DMS 273 treated with DMSO at 0.1 percent for 48 hours (cell line): ENCODE measurements at regions not wholly inside any gene's neighbourhood (a gene's known extent, or its start where the extent isn't known, plus 50 kb on each side); places are given as distances from the start of the nearest gene placed in this dataset.

Experiments used
- DNase-seq: peaks from one replicate; lab custom pipeline; 2025; lab: John Stamatoyannopoulos, UW

GRCh38 chr10:58996866-58997265 is 179.6 kb upstream of the PHYHIPL start:
- no peak for DNase-seq

GRCh38 chr10:58998924-58999713 is 177.3 kb upstream of the PHYHIPL start:
- no peak for DNase-seq

GRCh38 chr10:59000162-59000825 is 176.1 kb upstream of the PHYHIPL start:
- no peak for DNase-seq

GRCh38 chr10:59002011-59002410 is 174.4 kb upstream of the PHYHIPL start:
- no peak for DNase-seq

- no peak for DNase-seq
These were observed 173.2 kb upstream of the PHYHIPL start for GRCh38 chr10:59003203-59003602.

GRCh38 chr10:59004392-59004791 is 172.1 kb upstream of the PHYHIPL start:
- DNase-seq: no peak

GRCh38 chr10:59006511-59007306 is 169.7 kb upstream of the PHYHIPL start:
- DNase-seq: no peak

- DNase-seq: no peak
These were observed 169.0 kb upstream of the PHYHIPL start for GRCh38 chr10:59007307-59008025.

GRCh38 chr10:59008452-59008851 is 168.0 kb upstream of the PHYHIPL start:
- DNase-seq: no peak

GRCh38 chr10:59011972-59012632 is 164.3 kb upstream of the PHYHIPL start:
- no peak for DNase-seq

- DNase-seq: no peak
These were observed 163.6 kb upstream of the PHYHIPL start for GRCh38 chr10:59012839-59013238.

GRCh38 chr10:59016043-59016442 is 160.4 kb upstream of the PHYHIPL start:
- DNase-seq: no peak

- no peak for DNase-seq
These were observed 157.5 kb upstream of the PHYHIPL start for GRCh38 chr10:59018977-59019376.

- DNase-seq: no peak
These were observed 156.8 kb upstream of the PHYHIPL start for GRCh38 chr10:59019603-59020002.

- no peak for DNase-seq
These were observed 155.9 kb upstream of the PHYHIPL start for GRCh38 chr10:59020502-59020901.

- DNase-seq: no peak
These were observed 150.3 kb upstream of the PHYHIPL start for GRCh38 chr10:59025981-59026765.

- no peak for DNase-seq
These were observed 148.3 kb upstream of the PHYHIPL start for GRCh38 chr10:59027975-59028655.

GRCh38 chr10:59033622-59034021 is 142.8 kb upstream of the PHYHIPL start:
- DNase-seq: no peak

GRCh38 chr10:59036311-59037017 is 140.0 kb upstream of the PHYHIPL start:
- no peak for DNase-seq

GRCh38 chr10:59037018-59037389 is 139.4 kb upstream of the PHYHIPL start:
- no peak for DNase-seq
